ENCODE measurements at regions not wholly inside any gene's neighbourhood (a gene's known extent, or its start where the extent isn't known, plus 50 kb on each side); places are given as distances from the start of the nearest gene placed in this dataset.

DNA sequence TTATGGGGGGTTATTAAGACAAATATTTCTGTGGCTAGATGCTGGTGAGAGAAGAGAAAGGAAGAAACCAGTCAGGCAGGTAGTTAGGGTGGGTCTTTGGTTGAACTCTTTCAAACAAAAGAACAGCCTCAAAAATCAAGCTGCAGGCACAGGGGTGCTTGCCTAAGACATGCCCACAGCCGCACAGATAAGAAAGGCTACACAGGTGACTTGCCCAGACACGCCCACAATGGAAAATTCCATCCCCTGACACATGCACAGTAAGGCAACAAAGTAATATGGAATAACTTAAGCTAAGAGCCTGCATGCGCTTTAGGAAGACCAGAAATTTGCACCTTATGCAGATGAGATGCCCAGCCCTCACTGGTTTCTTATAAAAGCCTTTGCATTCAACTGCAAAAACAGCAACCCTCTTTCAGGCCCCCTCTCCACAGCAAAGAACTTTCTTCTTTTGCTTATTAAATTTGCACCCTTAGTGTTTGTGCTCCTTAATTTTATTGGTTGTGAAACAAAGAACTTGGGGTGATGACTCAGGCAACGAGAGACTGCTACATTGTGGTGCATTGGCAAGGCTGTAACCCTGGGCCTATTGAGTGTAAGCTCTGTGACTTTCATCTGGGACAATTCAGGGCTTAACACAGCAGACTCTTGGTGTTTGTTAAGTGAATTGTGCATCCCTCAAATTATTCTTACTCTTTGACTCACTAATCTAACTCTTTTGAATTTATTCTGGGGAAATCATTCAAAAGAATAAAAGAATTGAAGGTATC, 149.4 kb downstream of the RPAP3 start:
- TF ChIP-seq, protein P1, sequence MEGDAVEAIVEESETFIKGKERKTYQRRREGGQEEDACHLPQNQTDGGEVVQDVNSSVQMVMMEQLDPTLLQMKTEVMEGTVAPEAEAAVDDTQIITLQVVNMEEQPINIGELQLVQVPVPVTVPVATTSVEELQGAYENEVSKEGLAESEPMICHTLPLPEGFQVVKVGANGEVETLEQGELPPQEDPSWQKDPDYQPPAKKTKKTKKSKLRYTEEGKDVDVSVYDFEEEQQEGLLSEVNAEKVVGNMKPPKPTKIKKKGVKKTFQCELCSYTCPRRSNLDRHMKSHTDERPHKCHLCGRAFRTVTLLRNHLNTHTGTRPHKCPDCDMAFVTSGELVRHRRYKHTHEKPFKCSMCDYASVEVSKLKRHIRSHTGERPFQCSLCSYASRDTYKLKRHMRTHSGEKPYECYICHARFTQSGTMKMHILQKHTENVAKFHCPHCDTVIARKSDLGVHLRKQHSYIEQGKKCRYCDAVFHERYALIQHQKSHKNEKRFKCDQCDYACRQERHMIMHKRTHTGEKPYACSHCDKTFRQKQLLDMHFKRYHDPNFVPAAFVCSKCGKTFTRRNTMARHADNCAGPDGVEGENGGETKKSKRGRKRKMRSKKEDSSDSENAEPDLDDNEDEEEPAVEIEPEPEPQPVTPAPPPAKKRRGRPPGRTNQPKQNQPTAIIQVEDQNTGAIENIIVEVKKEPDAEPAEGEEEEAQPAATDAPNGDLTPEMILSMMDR (IDR thresholded peaks at IDR 0.05; ENCODE audit: insufficient read depth, low read length, poor library complexity, severe bottlenecking): no peak
- H3K36me3 ChIP-seq (ENCODE audit: control insufficient read depth, insufficient read depth, low read length): no peaks in the 10 kb centered on the region
- H3K4me3 ChIP-seq (ENCODE audit: low read depth, low read length): no peak overlapping the region
- no peaks in the 10 kb centered on the region for H3K27me3 ChIP-seq (ENCODE audit: control insufficient read depth, insufficient read depth, low read length)
- no peak for DNase-seq (ENCODE audit: low read depth)

DNA sequence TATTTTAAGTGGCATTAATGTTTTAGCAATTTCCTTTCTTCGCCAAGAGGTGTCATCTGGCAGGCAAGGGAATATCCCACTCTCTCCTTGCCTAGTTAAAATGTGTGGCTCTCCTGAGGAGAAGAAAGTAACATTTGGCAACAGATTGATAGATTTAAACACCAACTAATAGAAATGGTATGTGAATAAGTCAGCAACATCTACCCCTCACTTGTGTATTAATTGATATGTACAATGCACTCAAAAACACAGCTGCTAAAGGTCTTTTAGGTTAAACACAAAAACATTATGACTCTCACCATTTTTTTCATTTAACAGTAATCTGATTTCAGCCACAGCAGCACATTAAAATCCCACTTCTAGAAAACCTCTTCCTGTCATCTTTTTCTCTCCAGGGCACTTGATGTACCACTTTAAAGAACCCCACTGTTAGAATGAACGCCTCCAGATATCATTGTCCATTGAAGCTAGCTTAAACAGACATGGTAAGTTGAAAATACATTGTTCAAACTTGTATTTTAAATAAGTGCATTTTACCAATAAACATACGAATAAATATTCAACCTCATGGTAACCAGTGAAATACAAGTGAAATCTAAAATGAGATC, 151.7 kb downstream of the RPAP3 start:
- no peaks in the 10 kb centered on the region for H3K36me3 ChIP-seq (ENCODE audit: control insufficient read depth, insufficient read depth, low read length)
- no peak overlapping the region for H3K4me3 ChIP-seq (ENCODE audit: low read depth, low read length)
- H3K27me3 ChIP-seq (ENCODE audit: control insufficient read depth, insufficient read depth, low read length): no peaks in the 10 kb centered on the region
- TF ChIP-seq, protein P1 (IDR thresholded peaks at IDR 0.05; ENCODE audit: insufficient read depth, low read length, poor library complexity, severe bottlenecking): no peak
- no peak for DNase-seq (ENCODE audit: low read depth)

DNA sequence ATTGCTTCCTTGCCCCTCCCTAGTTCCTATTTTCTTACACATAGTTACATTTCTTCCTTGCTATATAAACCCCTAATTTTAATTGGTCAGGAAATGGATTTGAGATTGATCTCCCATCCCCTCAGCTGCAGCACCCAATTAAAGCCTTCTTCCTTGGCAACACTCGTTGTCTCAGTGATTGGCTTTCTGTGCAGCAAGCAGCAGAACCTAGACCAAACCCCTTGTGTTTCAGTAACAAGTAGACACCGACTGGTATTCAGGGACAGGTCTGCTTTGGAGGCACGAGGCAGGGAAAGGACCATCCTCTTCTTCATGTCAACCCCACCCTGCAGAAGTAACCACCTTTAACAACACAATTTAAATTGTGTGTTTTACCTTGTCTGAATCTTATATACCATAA, 152.6 kb downstream of the RPAP3 start:
- H3K4me3 ChIP-seq (ENCODE audit: low read depth, low read length): no peak overlapping the region
- no peak for DNase-seq (ENCODE audit: low read depth)
- H3K27me3 ChIP-seq (ENCODE audit: control insufficient read depth, insufficient read depth, low read length): no peaks in the 10 kb centered on the region
- TF ChIP-seq, protein P1 (IDR thresholded peaks at IDR 0.05; ENCODE audit: insufficient read depth, low read length, poor library complexity, severe bottlenecking): no peak
- H3K36me3 ChIP-seq (ENCODE audit: control insufficient read depth, insufficient read depth, low read length): no peaks in the 10 kb centered on the region

- no peak for DNase-seq (ENCODE audit: low read depth)
- TF ChIP-seq, protein P1 (IDR thresholded peaks at IDR 0.05; ENCODE audit: insufficient read depth, low read length, poor library complexity, severe bottlenecking): no peak
- H3K36me3 ChIP-seq (ENCODE audit: control insufficient read depth, insufficient read depth, low read length): no peaks in the 10 kb centered on the region
- no peak overlapping the region for H3K4me3 ChIP-seq (ENCODE audit: low read depth, low read length)
- no peaks in the 10 kb centered on the region for H3K27me3 ChIP-seq (ENCODE audit: control insufficient read depth, insufficient read depth, low read length)
Observed at GRCh38 chr12:47551426-47551851, 154.4 kb downstream of the RPAP3 start.

DNA sequence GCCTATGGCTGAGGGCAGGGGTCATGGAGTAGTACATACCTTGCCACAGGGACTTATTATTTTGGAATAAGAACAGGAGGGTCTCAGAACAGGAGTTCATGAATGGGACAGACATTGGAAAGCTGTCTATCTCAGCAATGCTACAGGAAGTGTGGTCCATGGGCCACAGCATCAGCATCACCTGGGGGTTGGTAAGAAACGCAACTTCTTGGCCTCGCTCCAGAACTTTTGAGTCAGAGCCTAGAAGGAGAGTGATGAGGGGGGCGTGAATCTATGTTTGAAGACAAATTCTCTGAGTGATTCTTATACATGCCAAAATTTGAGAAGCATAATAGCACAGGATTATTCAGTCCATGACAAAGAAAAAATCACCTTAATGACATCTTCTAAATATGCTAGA, 156.6 kb downstream of the RPAP3 start:
- TF ChIP-seq, protein P1 (IDR thresholded peaks at IDR 0.05; ENCODE audit: insufficient read depth, low read length, poor library complexity, severe bottlenecking): no peak
- no peaks in the 10 kb centered on the region for H3K36me3 ChIP-seq (ENCODE audit: control insufficient read depth, insufficient read depth, low read length)
- H3K27me3 ChIP-seq (ENCODE audit: control insufficient read depth, insufficient read depth, low read length): no peaks in the 10 kb centered on the region
- DNase-seq (ENCODE audit: low read depth): no peak
- no peak overlapping the region for H3K4me3 ChIP-seq (ENCODE audit: low read depth, low read length)
